Karpas-422 (cell line): ENCODE measurements at regions not wholly inside any gene's neighbourhood (a gene's known extent, or its start where the extent isn't known, plus 50 kb on each side); places are given as distances from the start of the nearest gene placed in this dataset.
"Not testable (repeated sequence)": the region's sequence is repeated elsewhere in the genome, so short reads cannot be mapped to it uniquely, and the experiment has no call there.

ENCODE experiments used
- DNase-seq: peaks from one replicate; pipeline ENCODE4 v3.0.0-alpha.2; 2015
- H2AFZ ChIP-seq: fragments of 200-600 bp; sonication (generic); 2 replicates; pipeline ENCODE4 v1.6.1; 2014; ENCODE audit warnings: antibody characterized with exemption, low read length, mixed read lengths
- H3K27ac ChIP-seq: fragments of 200-600 bp; sonication (generic); 2 replicates; pipeline ENCODE4 v1.5.1; 2014; ENCODE audit warnings: mild to moderate bottlenecking, low read length, moderate library complexity
- H3K27me3 ChIP-seq: fragments of 200-600 bp; sonication (generic); 2 replicates; pipeline ENCODE4 v1.6.1; 2014; ENCODE audit warnings: low read length, mixed read lengths
- H3K36me3 ChIP-seq: fragments of 200-600 bp; sonication (generic); 2 replicates; pipeline ENCODE4 v1.6.1; 2014; ENCODE audit warnings: low read length, mixed read lengths; ENCODE audit not compliant: insufficient read depth
- H3K4me1 ChIP-seq: fragments of 200-600 bp; sonication (generic); 2 replicates; pipeline ENCODE4 v1.6.1; 2014; ENCODE audit warnings: mild to moderate bottlenecking, low read length, mixed read lengths
- H3K4me2 ChIP-seq: fragments of 200-600 bp; sonication (generic); 2 replicates; pipeline ENCODE4 v1.6.1; 2014; ENCODE audit warnings: low read length, low read depth, mild to moderate bottlenecking; ENCODE audit not compliant: poor library complexity, severe bottlenecking
- H3K4me3 ChIP-seq: fragments of 200-600 bp; sonication (generic); 2 replicates; pipeline ENCODE4 v1.5.1; 2014; ENCODE audit warnings: mild to moderate bottlenecking, antibody characterized with exemption, low read length, mixed read lengths
- H3K79me2 ChIP-seq: fragments of 200-600 bp; sonication (generic); 2 replicates; pipeline ENCODE4 v1.6.1; 2014; ENCODE audit warnings: mild to moderate bottlenecking, low read length, mixed read lengths
- H3K9ac ChIP-seq: fragments of 200-600 bp; sonication (generic); 2 replicates; pipeline ENCODE4 v1.6.0; 2014; ENCODE audit warnings: low read length
- H3K9me2 ChIP-seq: fragments of 200-600 bp; sonication (generic), shearing (Covaris generic); replicated peaks from 2 replicates; pipeline ENCODE4 v1.6.0; 2014; ENCODE audit warnings: mild to moderate bottlenecking, low read length, moderate library complexity; ENCODE audit not compliant: insufficient read depth
- H3K9me3 ChIP-seq: fragments of 300-700, 200-600 bp; sonication (generic); 2 replicates; pipeline ENCODE4 v1.6.1; 2014; ENCODE audit warnings: low read length, mixed read lengths
- H4K20me1 ChIP-seq: fragments of 200-600 bp; sonication (generic); 2 replicates; pipeline ENCODE4 v1.6.1; 2014; ENCODE audit warnings: mild to moderate bottlenecking, antibody characterized with exemption, low read length, low read depth; ENCODE audit not compliant: insufficient read depth

GRCh38 chr1:157460381-157460780, 91.9 kb downstream of the FCRL5 start:
- H3K4me3 ChIP-seq: no peak overlapping the region
- no peaks in the 10 kb centered on the region for H3K4me1 ChIP-seq
- DNase-seq: no peak

GRCh38 chr1:157457279-157457678, 95.0 kb downstream of the FCRL5 start:
- Histone ChIP-seq H3K27me3 (no peaks in the 10 kb centered on the region), H3K27ac (no peak overlapping the region), H3K36me3 (no peaks in the 10 kb centered on the region), H2AFZ (no peak overlapping the region), H3K9me3 (no peaks in the 10 kb centered on the region), H3K79me2 (no peaks in the 10 kb centered on the region), H3K4me2 (no peak overlapping the region), H3K9ac (no peak overlapping the region), H3K9me2 (no peaks in the 10 kb centered on the region), H3K4me3 (no peak overlapping the region), H4K20me1 (no peaks in the 10 kb centered on the region), H3K4me1 (no peaks in the 10 kb centered on the region)
- no peak for DNase-seq

More at GRCh38 chr1:157460381-157460780, 91.9 kb downstream of the FCRL5 start:
- H2AFZ ChIP-seq: no peak overlapping the region
- H3K4me2 ChIP-seq: no peak overlapping the region
- H4K20me1 ChIP-seq: no peaks in the 10 kb centered on the region
- no peaks in the 10 kb centered on the region for H3K79me2 ChIP-seq
- H3K27ac ChIP-seq: no peak overlapping the region
- no peaks in the 10 kb centered on the region for H3K36me3 ChIP-seq
- H3K9ac ChIP-seq: no peak overlapping the region
- no peaks in the 10 kb centered on the region for H3K27me3 ChIP-seq
- H3K9me3 ChIP-seq: no peaks in the 10 kb centered on the region
- no peaks in the 10 kb centered on the region for H3K9me2 ChIP-seq

- no peak overlapping the region for H3K4me2 ChIP-seq
- H3K79me2 ChIP-seq: no peaks in the 10 kb centered on the region
- no peak overlapping the region for H3K9ac ChIP-seq
- H2AFZ ChIP-seq: no peak overlapping the region
- H3K9me3 ChIP-seq: no peaks in the 10 kb centered on the region
- no peaks in the 10 kb centered on the region for H3K9me2 ChIP-seq
- H3K36me3 ChIP-seq: no peaks in the 10 kb centered on the region
- H3K27me3 ChIP-seq: no peaks in the 10 kb centered on the region
- no peak overlapping the region for H3K4me3 ChIP-seq
- DNase-seq: no peak
- no peaks in the 10 kb centered on the region for H4K20me1 ChIP-seq
- H3K27ac ChIP-seq: no peak overlapping the region
- no peaks in the 10 kb centered on the region for H3K4me1 ChIP-seq
Measured at GRCh38 chr1:157455318-157455717, 97.0 kb downstream of the FCRL5 start.

GRCh38 chr1:157450106-157450505, 102.2 kb downstream of the FCRL5 start:
- no peaks in the 10 kb centered on the region for H3K4me1 ChIP-seq
- no peaks in the 10 kb centered on the region for H3K36me3 ChIP-seq
- H3K9me3 ChIP-seq: no peaks in the 10 kb centered on the region
- H3K27ac ChIP-seq: no peak overlapping the region
- no peak overlapping the region for H3K4me2 ChIP-seq
- H3K4me3 ChIP-seq: no peak overlapping the region
- no peaks in the 10 kb centered on the region for H3K27me3 ChIP-seq
- no peaks in the 10 kb centered on the region for H3K9me2 ChIP-seq
- no peak overlapping the region for H2AFZ ChIP-seq
- DNase-seq: no peak
- no peak overlapping the region for H3K9ac ChIP-seq
- no peaks in the 10 kb centered on the region for H4K20me1 ChIP-seq
- no peaks in the 10 kb centered on the region for H3K79me2 ChIP-seq

- H3K9me2 ChIP-seq: no peaks in the 10 kb centered on the region
- H3K9me3 ChIP-seq: no peaks in the 10 kb centered on the region
- H3K4me2 ChIP-seq: no peak overlapping the region
- H3K4me3 ChIP-seq: no peak overlapping the region
- H3K27me3 ChIP-seq: no peaks in the 10 kb centered on the region
- no peaks in the 10 kb centered on the region for H3K36me3 ChIP-seq
- no peak overlapping the region for H2AFZ ChIP-seq
- H3K9ac ChIP-seq: no peak overlapping the region
- H3K4me1 ChIP-seq: no peaks in the 10 kb centered on the region
- no peak overlapping the region for H3K27ac ChIP-seq
- no peaks in the 10 kb centered on the region for H3K79me2 ChIP-seq
- no peak for DNase-seq
- H4K20me1 ChIP-seq: no peaks in the 10 kb centered on the region
Measured at GRCh38 chr1:157448636-157449035, 103.7 kb downstream of the FCRL5 start.

GRCh38 chr1:157446356-157446755, 106.0 kb downstream of the FCRL5 start:
- H3K79me2 ChIP-seq, H3K4me3 ChIP-seq, H3K9me3 ChIP-seq, H3K36me3 ChIP-seq, H3K4me1 ChIP-seq, H2AFZ ChIP-seq, H3K27ac ChIP-seq, DNase-seq, H3K9me2 ChIP-seq, H3K9ac ChIP-seq, H3K27me3 ChIP-seq, H4K20me1 ChIP-seq, H3K4me2 ChIP-seq: not testable (repeated sequence)

- not testable (repeated sequence) for H3K9me2 ChIP-seq, H3K27ac ChIP-seq, DNase-seq, H3K9me3 ChIP-seq, H3K4me3 ChIP-seq, H2AFZ ChIP-seq, H3K36me3 ChIP-seq, H4K20me1 ChIP-seq, H3K4me2 ChIP-seq, H3K4me1 ChIP-seq, H3K27me3 ChIP-seq, H3K79me2 ChIP-seq, H3K9ac ChIP-seq
Measured at GRCh38 chr1:157445616-157446140, 106.6 kb downstream of the FCRL5 start.

- H3K27ac ChIP-seq: no peak overlapping the region
- H3K4me3 ChIP-seq: no peak overlapping the region
- no peaks in the 10 kb centered on the region for H3K79me2 ChIP-seq
- H3K9me2 ChIP-seq: no peaks in the 10 kb centered on the region
- H3K27me3 ChIP-seq: no peaks in the 10 kb centered on the region
- no peaks in the 10 kb centered on the region for H3K9me3 ChIP-seq
- no peaks in the 10 kb centered on the region for H4K20me1 ChIP-seq
- H2AFZ ChIP-seq: no peak overlapping the region
- H3K36me3 ChIP-seq: no peaks in the 10 kb centered on the region
- no peak for DNase-seq
- H3K4me1 ChIP-seq: no peaks in the 10 kb centered on the region
- no peak overlapping the region for H3K4me2 ChIP-seq
- no peak overlapping the region for H3K9ac ChIP-seq
Measured at GRCh38 chr1:157442065-157442464, 110.2 kb downstream of the FCRL5 start.
